NCI-H2029 (cell line): ENCODE measurements at regions not wholly inside any gene's neighbourhood (a gene's known extent, or its start where the extent isn't known, plus 50 kb on each side); places are given as distances from the start of the nearest gene placed in this dataset.

Experiments
- DNase-seq: peaks from one replicate; lab custom pipeline; 2025; lab: John Stamatoyannopoulos, UW

- DNase-seq, result no peak
Measured at GRCh38 chr9:69955536-69956355, 87.9 kb upstream of the MAMDC2 start.

- DNase-seq, result no peak
Measured at GRCh38 chr9:69961843-69962242, 81.8 kb upstream of the MAMDC2 start.

GRCh38 chr9:69963803-69964202 lies 79.8 kb upstream of the MAMDC2 start:
- no peak for DNase-seq

- DNase-seq, result no peak
Measured at GRCh38 chr9:69964446-69964845, 79.2 kb upstream of the MAMDC2 start.

DNA sequence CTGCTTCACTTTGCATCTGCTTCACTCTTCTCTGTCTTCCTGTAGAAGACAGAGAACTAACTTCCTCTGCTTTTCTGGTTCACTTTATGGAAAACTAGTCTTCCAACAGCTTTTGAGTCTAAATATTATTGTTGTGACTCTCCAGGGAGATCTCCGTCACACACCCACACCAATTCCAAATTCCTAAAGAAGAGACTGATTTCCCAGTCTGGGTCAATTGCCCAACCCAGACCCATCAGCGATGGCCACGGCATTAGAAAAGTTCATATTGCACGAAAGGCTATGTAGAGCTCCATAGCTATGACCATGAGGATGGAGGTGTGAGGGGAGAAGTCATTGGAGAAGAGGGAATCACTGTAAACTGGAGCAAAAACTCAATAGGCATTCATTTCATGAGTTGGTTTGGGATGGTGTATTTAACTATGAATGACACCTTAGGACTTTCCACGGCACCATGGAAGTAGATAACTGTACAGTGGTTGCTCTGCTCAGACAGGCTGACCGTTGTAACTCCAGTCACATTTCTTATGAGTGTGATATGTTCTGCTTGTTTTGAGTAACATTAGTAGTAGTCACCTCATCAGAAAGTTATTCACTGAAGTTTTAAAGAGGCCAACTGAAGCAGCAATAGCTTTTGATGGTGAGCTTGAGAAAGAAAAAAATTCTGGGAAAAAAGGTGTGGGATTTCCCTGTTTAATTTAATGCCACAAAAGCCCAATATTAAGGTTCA lies 78.1 kb upstream of the MAMDC2 start:
- no peak for DNase-seq

DNA sequence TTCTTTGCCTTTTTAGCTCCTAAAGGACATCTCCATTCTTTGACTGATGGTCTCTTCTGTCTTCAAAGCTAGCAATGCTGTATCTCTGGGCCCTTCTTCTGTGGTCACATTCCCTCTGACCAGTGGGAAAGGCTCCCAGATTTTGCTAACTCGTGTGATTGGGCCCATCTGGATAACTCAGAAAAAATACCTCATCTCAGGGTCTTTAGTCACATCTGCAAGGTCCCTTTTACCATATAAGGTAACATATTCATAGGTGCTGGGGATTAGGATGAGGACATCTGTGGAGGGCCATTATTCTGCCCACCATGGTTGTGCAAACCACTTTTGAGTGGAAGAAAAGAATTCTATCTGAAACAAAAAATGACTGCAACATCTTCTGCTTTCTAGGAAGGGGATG lies 76.3 kb upstream of the MAMDC2 start:
- DNase-seq, result no peak

- DNase-seq, result no peak
Measured at GRCh38 chr9:69970001-69970533, 73.6 kb upstream of the MAMDC2 start.

GRCh38 chr9:69971643-69972449 lies 71.8 kb upstream of the MAMDC2 start:
- peak; percentile 42 for DNase-seq

DNA sequence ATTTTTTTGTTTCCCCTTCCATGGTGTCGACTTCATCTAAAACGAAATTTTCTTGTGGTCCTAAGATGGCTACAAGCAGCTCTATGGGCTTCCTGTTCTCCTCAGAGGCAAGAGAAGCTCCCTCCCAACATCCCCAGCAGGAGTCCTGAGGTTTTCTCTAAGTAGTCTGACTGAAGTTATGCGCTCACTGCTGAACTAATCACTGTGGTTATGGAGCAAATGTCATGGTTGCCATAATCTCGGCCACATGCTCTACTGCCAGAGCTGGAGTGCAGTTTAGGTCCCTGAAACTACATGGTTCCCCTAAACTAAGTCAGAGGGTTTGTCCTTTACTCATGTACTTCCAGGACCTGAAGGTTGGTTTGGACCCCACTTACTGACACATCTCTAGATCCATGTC lies 68.0 kb upstream of the MAMDC2 start:
- no peak for DNase-seq

DNA sequence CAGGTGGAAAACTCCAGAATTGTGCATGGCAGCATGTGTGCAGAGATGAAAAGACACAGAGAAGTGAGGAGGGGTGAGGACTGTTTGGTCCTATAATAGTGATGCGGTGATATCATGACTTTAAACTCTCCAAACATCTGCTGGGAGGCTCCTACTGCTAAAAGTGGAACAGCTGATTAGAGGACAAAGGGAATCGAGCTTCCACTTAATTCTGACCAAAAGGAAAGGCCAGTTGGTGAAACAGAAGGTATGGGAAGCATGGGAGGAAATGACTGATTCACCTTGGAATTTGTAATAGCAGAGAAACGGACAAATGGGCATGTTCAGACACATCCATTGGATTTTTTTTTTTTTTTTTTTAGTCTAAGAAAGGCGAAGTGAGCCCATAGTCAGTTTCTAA lies 67.5 kb upstream of the MAMDC2 start:
- DNase-seq, result no peak

DNA sequence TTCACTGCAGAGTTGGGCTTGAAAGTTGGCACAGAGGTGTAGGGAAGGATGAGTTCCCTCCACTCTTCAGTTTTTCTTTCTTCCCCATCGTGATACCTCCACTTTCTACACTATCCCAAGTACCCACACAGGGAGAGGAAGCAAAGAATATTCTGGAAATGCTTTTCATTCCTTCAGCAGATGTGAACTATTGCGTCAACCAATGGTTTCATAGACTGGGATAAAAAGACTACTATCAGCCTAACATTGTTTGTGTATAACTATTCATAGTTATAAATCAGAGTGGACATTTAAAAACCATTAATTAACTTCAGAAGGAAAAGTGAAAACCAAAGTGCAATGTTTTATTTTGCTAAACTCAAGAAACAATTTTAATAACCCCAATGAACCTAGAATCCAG lies 63.6 kb upstream of the MAMDC2 start:
- DNase-seq, result no peak

GRCh38 chr9:69980591-69980990 lies 63.1 kb upstream of the MAMDC2 start:
- DNase-seq, result no peak

DNA sequence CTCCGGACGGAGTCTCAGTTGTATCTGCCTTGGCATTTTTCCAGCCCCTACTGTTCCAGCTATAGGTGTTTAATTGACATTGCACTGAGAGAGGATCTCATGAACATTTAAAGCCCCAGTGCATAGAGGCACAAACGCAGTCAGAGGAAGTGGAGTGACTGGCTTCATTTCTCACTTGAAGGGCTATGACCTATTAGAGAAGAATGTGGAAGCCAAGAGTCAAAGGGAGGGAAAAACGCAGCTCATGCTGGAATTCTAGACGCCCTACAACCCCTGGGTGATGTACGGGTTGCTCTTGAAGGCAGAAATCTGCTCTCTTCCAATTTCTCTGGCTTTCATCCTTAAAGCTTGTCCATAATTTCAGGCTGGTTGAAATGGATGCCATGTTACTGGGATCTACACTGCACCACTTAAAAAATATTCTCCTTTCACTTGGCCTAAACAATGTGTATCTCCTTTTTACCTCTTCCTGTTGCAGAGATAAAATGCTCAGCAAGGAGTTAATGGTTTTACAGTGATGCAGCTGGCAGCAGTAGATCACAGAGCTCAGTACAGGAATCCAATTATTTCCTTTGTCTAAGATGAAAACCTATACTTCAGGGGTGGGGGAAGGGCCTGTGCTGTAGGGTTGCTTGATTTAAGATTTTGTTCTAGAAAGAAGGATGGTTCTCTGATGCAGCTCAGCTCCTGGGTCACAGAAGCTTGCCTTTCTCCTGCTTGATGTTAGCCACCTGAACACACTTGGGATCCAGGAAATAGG lies 61.8 kb upstream of the MAMDC2 start:
- no peak for DNase-seq

DNA sequence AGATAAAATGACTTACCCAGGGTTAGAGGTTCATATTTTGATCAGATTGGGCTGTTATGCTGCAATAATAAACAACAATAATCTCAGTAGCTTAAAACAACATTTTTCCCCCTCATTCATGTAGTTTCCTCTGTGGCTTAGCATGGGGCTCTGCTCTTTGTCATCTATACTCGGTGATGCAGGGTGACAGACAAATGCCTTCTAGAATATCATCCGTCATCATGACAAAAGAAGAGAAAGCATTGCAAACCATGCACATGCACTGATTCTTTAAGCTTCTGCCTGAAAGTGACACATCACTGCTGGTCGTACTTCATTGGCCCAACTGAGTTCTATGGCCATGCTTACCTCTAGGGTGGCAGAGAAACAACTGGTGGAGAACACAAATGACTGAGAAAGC lies 58.8 kb upstream of the MAMDC2 start:
- DNase-seq, result no peak

- no peak for DNase-seq
Measured at GRCh38 chr9:69985971-69986370, 57.7 kb upstream of the MAMDC2 start.

DNA sequence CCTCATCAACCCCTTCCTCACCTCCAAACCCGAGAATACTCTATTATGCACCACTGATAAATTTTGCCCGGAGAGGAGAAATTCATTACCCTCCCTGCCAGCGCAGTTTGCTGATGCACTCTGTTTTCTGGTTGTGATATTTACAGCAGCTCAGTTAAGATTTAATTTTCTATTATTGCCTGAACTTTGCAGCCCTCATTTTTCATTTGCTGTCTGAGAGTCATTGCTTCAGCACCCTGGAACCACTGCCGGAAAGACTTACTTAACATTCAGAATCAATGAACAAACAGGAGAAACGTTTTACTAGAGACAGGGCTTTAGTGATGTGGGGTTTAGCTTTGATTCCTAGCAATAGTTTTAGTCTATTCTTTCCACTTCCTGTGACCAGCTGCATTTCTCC lies 56.7 kb upstream of the MAMDC2 start:
- no peak for DNase-seq

GRCh38 chr9:69987457-69987856 lies 56.2 kb upstream of the MAMDC2 start:
- no peak for DNase-seq

GRCh38 chr9:69993110-69993509 lies 50.5 kb upstream of the MAMDC2 start:
- no peak for DNase-seq
